GM21825 (cell line): ENCODE measurements at regions not wholly inside any gene's neighbourhood (a gene's known extent, or its start where the extent isn't known, plus 50 kb on each side); places are given as distances from the start of the nearest gene placed in this dataset.

Experiments
- ATAC-seq: cut with Tn5 transposase; IDR thresholded peaks from one replicate; pipeline ENCODE4 v1.9.1; 2021; ENCODE audit warnings: mild to moderate bottlenecking, moderate library complexity; ENCODE audit not compliant: unreplicated experiment

GRCh38 chr1:234690872-234691271, 80.9 kb upstream of the IRF2BP2 start:
- ATAC-seq: no peak

GRCh38 chr1:234689236-234689635, 79.3 kb upstream of the IRF2BP2 start:
- no peak for ATAC-seq

- no peak for ATAC-seq
Measured at GRCh38 chr1:234687011-234687410, 77.0 kb upstream of the IRF2BP2 start.

- no peak for ATAC-seq
Measured at GRCh38 chr1:234686035-234686434, 76.1 kb upstream of the IRF2BP2 start.

- ATAC-seq: no peak
Measured at GRCh38 chr1:234684856-234685255, 74.9 kb upstream of the IRF2BP2 start.

GRCh38 chr1:234683861-234684632, 74.1 kb upstream of the IRF2BP2 start:
- no peak for ATAC-seq

GRCh38 chr1:234683127-234683860, 73.3 kb upstream of the IRF2BP2 start:
- ATAC-seq: no peak

- ATAC-seq: no peak
Measured at GRCh38 chr1:234681990-234682389, 72.0 kb upstream of the IRF2BP2 start.

GRCh38 chr1:234681065-234681464, 71.1 kb upstream of the IRF2BP2 start:
- no peak for ATAC-seq

GRCh38 chr1:234680331-234680904, 70.4 kb upstream of the IRF2BP2 start:
- ATAC-seq: no peak

- ATAC-seq: peak; percentile 61
Measured at GRCh38 chr1:234676103-234676594, 66.2 kb upstream of the IRF2BP2 start.

GRCh38 chr1:234675572-234675971, 65.6 kb upstream of the IRF2BP2 start:
- ATAC-seq: no peak

GRCh38 chr1:234675006-234675405, 65.0 kb upstream of the IRF2BP2 start:
- ATAC-seq: no peak

- ATAC-seq: no peak
Measured at GRCh38 chr1:234674218-234674815, 64.3 kb upstream of the IRF2BP2 start.

- no peak for ATAC-seq
Measured at GRCh38 chr1:234672349-234673135, 62.6 kb upstream of the IRF2BP2 start.

- no peak for ATAC-seq
Measured at GRCh38 chr1:234670967-234671626, 61.1 kb upstream of the IRF2BP2 start.

GRCh38 chr1:234669499-234669898, 59.5 kb upstream of the IRF2BP2 start:
- ATAC-seq: no peak

GRCh38 chr1:234668577-234668955, 58.6 kb upstream of the IRF2BP2 start:
- no peak for ATAC-seq

- no peak for ATAC-seq
Measured at GRCh38 chr1:234667600-234668576, 57.9 kb upstream of the IRF2BP2 start.
